MM.1S (cell line): ENCODE measurements at regions not wholly inside any gene's neighbourhood (a gene's known extent, or its start where the extent isn't known, plus 50 kb on each side); places are given as distances from the start of the nearest gene placed in this dataset.

ENCODE experiments used
- DNase-seq: peaks from one replicate; pipeline ENCODE4 v3.0.0-alpha.2; 2015
- H2AFZ ChIP-seq: fragments of 300-600 bp; sonication (generic); 2 replicates; pipeline ENCODE4 v1.6.0; 2016; ENCODE audit warnings: antibody characterized with exemption, low read length
- H3F3A ChIP-seq: fragments of 300-600 bp; sonication (generic); 2 replicates; pipeline ENCODE4 v1.6.1; 2016; ENCODE audit warnings: mild to moderate bottlenecking, antibody characterized with exemption, low read length, moderate library complexity, mixed read lengths; ENCODE audit not compliant: insufficient read depth
- H3K27ac ChIP-seq: fragments of 300-600 bp; sonication (generic); 2 replicates; pipeline ENCODE4 v1.5.1; 2016; ENCODE audit warnings: mild to moderate bottlenecking, low read length
- H3K27me3 ChIP-seq: fragments of 300-600 bp; sonication (generic); replicated peaks from 2 replicates; pipeline ENCODE4 v1.6.0; 2016; ENCODE audit warnings: low read length; ENCODE audit not compliant: insufficient read depth
- H3K36me3 ChIP-seq: fragments of 300-600 bp; sonication (generic); replicated peaks from 2 replicates; pipeline ENCODE4 v1.6.1; 2016; ENCODE audit warnings: mild to moderate bottlenecking, low read length, mixed read lengths; ENCODE audit not compliant: insufficient read depth
- H3K4me1 ChIP-seq: fragments of 300-600 bp; sonication (generic); 2 replicates; pipeline ENCODE4 v1.6.1; 2016; ENCODE audit warnings: low read length, mixed read lengths
- H3K4me2 ChIP-seq: fragments of 300-600 bp; sonication (generic); 2 replicates; pipeline ENCODE4 v1.6.0; 2016; ENCODE audit warnings: low read depth, low read length
- H3K4me3 ChIP-seq: fragments of 300-600 bp; sonication (generic); 2 replicates; pipeline ENCODE4 v1.5.1; 2016; ENCODE audit warnings: low read length, mixed read lengths
- H3K79me2 ChIP-seq: fragments of 300-600 bp; sonication (generic); 2 replicates; pipeline ENCODE4 v1.6.1; 2016; ENCODE audit warnings: mixed run types, low read length, mixed read lengths
- H3K9ac ChIP-seq: fragments of 300-600 bp; sonication (generic); 2 replicates; pipeline ENCODE4 v1.6.1; 2016; ENCODE audit warnings: low read length, mixed read lengths
- H3K9me2 ChIP-seq: fragments of 300-600 bp; sonication (generic); replicated peaks from 2 replicates; pipeline ENCODE4 v1.6.1; 2016; ENCODE audit warnings: mild to moderate bottlenecking, low read length, mixed read lengths; ENCODE audit not compliant: insufficient read depth
- H3K9me3 ChIP-seq: fragments of 300-600 bp; sonication (generic); replicated peaks from 2 replicates; pipeline ENCODE4 v1.6.1; 2016; ENCODE audit warnings: mild to moderate bottlenecking, low read length, mixed read lengths; ENCODE audit not compliant: insufficient read depth
- H4K20me1 ChIP-seq: fragments of 300-600 bp; sonication (generic); 2 replicates; pipeline ENCODE4 v1.6.1; 2016; ENCODE audit warnings: mild to moderate bottlenecking, low read length, moderate library complexity, mixed read lengths; ENCODE audit not compliant: insufficient read depth
- CTCF ChIP-seq: fragments of 300-600 bp; sonication (generic); IDR thresholded peaks from 2 replicates; pipeline ENCODE4 v1.5.1; 2016; ENCODE audit warnings: antibody characterized with exemption, low read length, mixed read lengths
- EZH2 ChIP-seq: fragments of 300-600 bp; sonication (generic); optimal IDR thresholded peaks from 2 replicates; pipeline ENCODE3; 2017; ENCODE audit warnings: low read depth, mild to moderate bottlenecking, antibody characterized with exemption, low read length, mixed read lengths
- EZH2phosphoT487 ChIP-seq: fragments of 300-600 bp; sonication (generic); IDR thresholded peaks from 2 replicates; pipeline ENCODE4 v1.6.1; 2018; ENCODE audit warnings: antibody characterized with exemption, low read length

GRCh38 chr12:41656454-41656853 is 468.3 kb downstream of the PDZRN4 start:
- Histone ChIP-seq H3K9ac (no peak overlapping the region), H3K79me2 (no peaks in the 10 kb centered on the region), H3K36me3 (no peaks in the 10 kb centered on the region), H3K27ac (no peak overlapping the region), H4K20me1 (no peaks in the 10 kb centered on the region), H3K4me2 (no peak overlapping the region), H3K4me3 (no peak overlapping the region), H3F3A (no peaks in the 10 kb centered on the region), H3K4me1 (no peaks in the 10 kb centered on the region), H3K9me2 (no peaks in the 10 kb centered on the region), H3K9me3 (no peaks in the 10 kb centered on the region), H2AFZ (no peak overlapping the region), H3K27me3 (no peaks in the 10 kb centered on the region)
- TF ChIP-seq CTCF, result no peak
- TF ChIP-seq EZH2phosphoT487, result no peak
- no peak for TF ChIP-seq EZH2
- DNase-seq, result no peak

GRCh38 chr12:41653386-41654326 is 465.5 kb downstream of the PDZRN4 start:
- H3K9me2 ChIP-seq, result no peaks in the 10 kb centered on the region
- no peaks in the 10 kb centered on the region for H3K4me1 ChIP-seq
- no peaks in the 10 kb centered on the region for H3K9me3 ChIP-seq
- DNase-seq, result no peak
- no peaks in the 10 kb centered on the region for H3K79me2 ChIP-seq
- H3K36me3 ChIP-seq, result no peaks in the 10 kb centered on the region
- no peak overlapping the region; the same call in 1 of the 2 replicates for H3K4me2 ChIP-seq
- TF ChIP-seq EZH2phosphoT487 (no peak), EZH2 (no peak), CTCF (no peak)
- H2AFZ ChIP-seq, result no peak overlapping the region
- H4K20me1 ChIP-seq, result no peaks in the 10 kb centered on the region
- no peak overlapping the region for H3K27ac ChIP-seq
- no peaks in the 10 kb centered on the region for H3F3A ChIP-seq
- no peaks in the 10 kb centered on the region for H3K27me3 ChIP-seq
- H3K4me3 ChIP-seq, result no peak overlapping the region
- no peak overlapping the region for H3K9ac ChIP-seq

GRCh38 chr12:41652981-41653380 is 464.9 kb downstream of the PDZRN4 start:
- DNase-seq, result no peak
- H3K36me3 ChIP-seq, result no peaks in the 10 kb centered on the region
- H3K4me3 ChIP-seq, result no peak overlapping the region
- no peak overlapping the region for H2AFZ ChIP-seq
- no peaks in the 10 kb centered on the region for H3K9me3 ChIP-seq
- H3F3A ChIP-seq, result no peaks in the 10 kb centered on the region
- no peak overlapping the region; the same call in 1 of the 2 replicates for H3K4me2 ChIP-seq
- no peaks in the 10 kb centered on the region for H3K9me2 ChIP-seq
- H3K27ac ChIP-seq, result no peak overlapping the region
- no peaks in the 10 kb centered on the region for H3K4me1 ChIP-seq
- H3K9ac ChIP-seq, result no peak overlapping the region
- no peaks in the 10 kb centered on the region for H4K20me1 ChIP-seq
- TF ChIP-seq EZH2phosphoT487 (no peak), CTCF (no peak), EZH2 (no peak)
- H3K79me2 ChIP-seq, result no peaks in the 10 kb centered on the region
- no peaks in the 10 kb centered on the region for H3K27me3 ChIP-seq
